GM21381 (cell line): ENCODE measurements at regions not wholly inside any gene's neighbourhood (a gene's known extent, or its start where the extent isn't known, plus 50 kb on each side); places are given as distances from the start of the nearest gene placed in this dataset.

Experiments
- ATAC-seq: cut with Tn5 transposase; IDR thresholded peaks from one replicate; pipeline ENCODE4 v1.9.1; 2021; ENCODE audit warnings: mild to moderate bottlenecking, moderate library complexity; ENCODE audit not compliant: unreplicated experiment

- ATAC-seq: no peak
Observed at GRCh38 chr15:91517491-91518200, 335.9 kb upstream of the SLCO3A1 start.

GRCh38 chr15:91520850-91521249 is 332.7 kb upstream of the SLCO3A1 start:
- ATAC-seq: no peak

- no peak for ATAC-seq
Observed at GRCh38 chr15:91521548-91521947, 332.0 kb upstream of the SLCO3A1 start.

GRCh38 chr15:91521996-91522395 is 331.5 kb upstream of the SLCO3A1 start:
- no peak for ATAC-seq

GRCh38 chr15:91522605-91523332 is 330.7 kb upstream of the SLCO3A1 start:
- ATAC-seq: no peak

- ATAC-seq: no peak
Observed at GRCh38 chr15:91523596-91523995, 329.9 kb upstream of the SLCO3A1 start.

- no peak for ATAC-seq
Observed at GRCh38 chr15:91524534-91524933, 329.0 kb upstream of the SLCO3A1 start.

- ATAC-seq: no peak
Observed at GRCh38 chr15:91525751-91526150, 327.8 kb upstream of the SLCO3A1 start.

- ATAC-seq: no peak
Observed at GRCh38 chr15:91526424-91526823, 327.1 kb upstream of the SLCO3A1 start.

- no peak for ATAC-seq
Observed at GRCh38 chr15:91528801-91529200, 324.7 kb upstream of the SLCO3A1 start.

- no peak for ATAC-seq
Observed at GRCh38 chr15:91529534-91529933, 324.0 kb upstream of the SLCO3A1 start.

GRCh38 chr15:91530279-91530678 is 323.2 kb upstream of the SLCO3A1 start:
- no peak for ATAC-seq

GRCh38 chr15:91530956-91531582 is 322.4 kb upstream of the SLCO3A1 start:
- ATAC-seq: no peak

GRCh38 chr15:91534235-91534634 is 319.3 kb upstream of the SLCO3A1 start:
- no peak for ATAC-seq

- ATAC-seq: no peak
Observed at GRCh38 chr15:91534976-91535375, 318.5 kb upstream of the SLCO3A1 start.

- ATAC-seq: no peak
Observed at GRCh38 chr15:91535856-91536500, 317.5 kb upstream of the SLCO3A1 start.

- no peak for ATAC-seq
Observed at GRCh38 chr15:91537856-91538255, 315.7 kb upstream of the SLCO3A1 start.

- ATAC-seq: no peak
Observed at GRCh38 chr15:91538782-91539181, 314.7 kb upstream of the SLCO3A1 start.

GRCh38 chr15:91541286-91541685 is 312.2 kb upstream of the SLCO3A1 start:
- ATAC-seq: no peak

GRCh38 chr15:91542226-91542625 is 311.3 kb upstream of the SLCO3A1 start:
- ATAC-seq: no peak

GRCh38 chr15:91547356-91547755 is 306.2 kb upstream of the SLCO3A1 start:
- no peak for ATAC-seq

GRCh38 chr15:91548549-91548948 is 305.0 kb upstream of the SLCO3A1 start:
- no peak for ATAC-seq
